GF-D8 (cell line): ENCODE measurements at regions not wholly inside any gene's neighbourhood (a gene's known extent, or its start where the extent isn't known, plus 50 kb on each side); places are given as distances from the start of the nearest gene placed in this dataset.

Source experiments
- DNase-seq: peaks from one replicate; lab custom pipeline; 2025; lab: John Stamatoyannopoulos, UW

- DNase-seq, result no peak
These were observed 59.0 kb upstream of the MINAR1 start for GRCh38 chr15:79373113-79373512.

GRCh38 chr15:79373728-79374127 is 58.4 kb upstream of the MINAR1 start:
- DNase-seq, result no peak

- no peak for DNase-seq
These were observed 55.8 kb upstream of the MINAR1 start for GRCh38 chr15:79376383-79376782.

GRCh38 chr15:79378394-79379109 is 53.6 kb upstream of the MINAR1 start:
- DNase-seq, result peak; percentile 9

- DNase-seq, result peak; percentile 4
These were observed 51.2 kb upstream of the MINAR1 start for GRCh38 chr15:79380755-79381497.

- DNase-seq, result no peak
These were observed 50.5 kb upstream of the MINAR1 start for GRCh38 chr15:79381593-79381992.
